GM23248 (cell line): ENCODE measurements at regions not wholly inside any gene's neighbourhood (a gene's known extent, or its start where the extent isn't known, plus 50 kb on each side); places are given as distances from the start of the nearest gene placed in this dataset.

Experiments used
- DNase-seq: peaks from one replicate; pipeline ENCODE4 v3.0.0-alpha.2; 2015
- H2AFZ ChIP-seq: fragments of 200-600 bp; sonication (generic); 2 replicates; pipeline ENCODE4 v1.6.1; 2016; ENCODE audit warnings: antibody characterized with exemption
- H3F3A ChIP-seq: fragments of 200-600 bp; sonication (generic); 2 replicates; pipeline ENCODE4 v1.6.1; 2016; ENCODE audit warnings: mild to moderate bottlenecking, antibody characterized with exemption, mixed run types; ENCODE audit not compliant: insufficient read depth
- H3K27ac ChIP-seq: fragments of 200-600 bp; sonication (generic); 2 replicates; pipeline ENCODE4 v1.5.1; 2016; ENCODE audit warnings: mild to moderate bottlenecking
- H3K27me3 ChIP-seq: fragments of 200-600 bp; sonication (generic); replicated peaks from 2 replicates; pipeline ENCODE4 v1.6.1; 2016; ENCODE audit warnings: mild to moderate bottlenecking; ENCODE audit not compliant: insufficient read depth
- H3K36me3 ChIP-seq: fragments of 200-600 bp; sonication (generic); 2 replicates; pipeline ENCODE4 v1.6.1; 2016; ENCODE audit warnings: low read depth, mild to moderate bottlenecking
- H3K4me1 ChIP-seq: fragments of 200-600 bp; sonication (generic); 2 replicates; pipeline ENCODE4 v1.6.1; 2016; ENCODE audit warnings: mild to moderate bottlenecking; ENCODE audit not compliant: insufficient read depth
- H3K4me2 ChIP-seq: fragments of 200-600 bp; sonication (generic); one replicate; pipeline ENCODE4 v1.6.1; 2016; ENCODE audit warnings: mild to moderate bottlenecking; ENCODE audit not compliant: unreplicated experiment
- H3K4me3 ChIP-seq: fragments of 200-600 bp; sonication (generic); 2 replicates; pipeline ENCODE4 v1.5.1; 2016; ENCODE audit warnings: mild to moderate bottlenecking
- H3K79me2 ChIP-seq: fragments of 200-600 bp; sonication (generic); 2 replicates; pipeline ENCODE4 v1.6.1; 2016; ENCODE audit warnings: mild to moderate bottlenecking; ENCODE audit not compliant: insufficient read depth
- H3K9ac ChIP-seq: fragments of 200-600 bp; sonication (generic); 2 replicates; pipeline ENCODE4 v1.6.1; 2016; ENCODE audit warnings: mild to moderate bottlenecking
- H3K9me2 ChIP-seq: fragments of 200-600 bp; sonication (generic); 2 replicates; pipeline ENCODE4 v1.6.1; 2016; ENCODE audit warnings: mixed run types, mild to moderate bottlenecking, moderate library complexity; ENCODE audit not compliant: insufficient read depth
- H3K9me3 ChIP-seq: fragments of 200-600 bp; sonication (generic); one replicate; pipeline ENCODE4 v1.6.1; 2017; ENCODE audit warnings: low read depth
- H4K20me1 ChIP-seq: fragments of 200-600 bp; sonication (generic); 2 replicates; pipeline ENCODE4 v1.6.0; 2016; ENCODE audit not compliant: insufficient read depth
- EZH2 ChIP-seq: fragments of 200-600 bp; sonication (generic); IDR thresholded peaks from 2 replicates; pipeline ENCODE4 v1.6.1; 2018; ENCODE audit warnings: antibody characterized with exemption, mild to moderate bottlenecking; ENCODE audit not compliant: insufficient read depth, poor library complexity, severe bottlenecking
- EZH2phosphoT487 ChIP-seq: fragments of 200-600 bp; sonication (generic); IDR thresholded peaks from 2 replicates; pipeline ENCODE4 v1.6.1; 2018; ENCODE audit warnings: antibody characterized with exemption, moderate library complexity, mild to moderate bottlenecking, low read depth; ENCODE audit not compliant: insufficient read depth
- WGBS, 2 experiments: methylation state at CpG; one replicate each; pipeline ENCODE4 v1.1.6; 2015 to 2017; ENCODE audit warnings: low lambda C conversion rate in 2 of 2, low coverage in 1 of 2; ENCODE audit errors: missing lambda C conversion rate in 2 of 2; 5-methylcytosine and 5-hydroxymethylcytosine counted together
- in situ Hi-C: fragments of 300-500 bp; cut with MboI; formaldehyde crosslinking; loops from 2 replicates; pipeline ENCODE4 v1.15.0; 2020

DNA sequence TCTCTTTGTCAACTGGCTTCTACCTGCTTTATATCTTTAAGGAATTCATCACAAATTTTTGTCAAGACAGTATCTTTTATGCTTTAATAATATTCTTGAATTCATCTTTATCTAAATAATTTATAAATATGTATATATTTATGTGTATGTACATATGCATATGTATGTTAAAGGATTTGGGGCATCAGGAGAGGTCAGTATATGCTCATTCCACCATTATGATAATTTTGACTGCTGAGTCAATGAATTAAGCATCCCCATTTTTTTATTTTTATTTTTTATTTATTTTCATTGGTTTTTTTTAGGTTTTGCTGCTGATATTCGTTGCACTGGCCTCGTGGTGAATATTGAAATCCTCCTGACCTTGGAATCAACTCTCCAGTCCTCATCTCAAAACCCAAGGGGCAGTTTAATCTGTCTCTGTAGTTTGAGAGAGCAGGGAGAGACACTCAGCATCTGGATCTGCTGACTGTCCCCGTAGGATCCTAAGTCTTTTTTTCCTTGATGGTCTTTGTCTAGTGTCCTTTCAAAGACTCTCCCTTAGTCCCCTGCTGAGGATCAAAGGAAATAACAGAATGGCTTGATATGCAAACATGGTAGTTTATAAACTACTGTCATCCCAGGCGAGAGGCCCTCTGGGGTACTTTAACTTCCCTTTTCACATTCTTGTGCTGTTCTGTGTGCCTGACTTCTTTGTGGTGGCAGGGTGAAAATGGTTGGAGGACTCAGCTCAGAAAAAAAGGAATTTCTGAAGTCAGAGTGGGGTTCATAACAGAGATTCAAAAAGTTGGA is 218.7 kb downstream of the DIO2 start:
- Histone ChIP-seq H3K27ac (no peak overlapping the region), H3K79me2 (no peaks in the 10 kb centered on the region), H4K20me1 (no peaks in the 10 kb centered on the region), H3K9me3 (no peaks in the 10 kb centered on the region), H3K27me3 (no peaks in the 10 kb centered on the region), H3K36me3 (no peaks in the 10 kb centered on the region), H3K9me2 (no peaks in the 10 kb centered on the region), H3K9ac (no peak overlapping the region), H3K4me1 (no peaks in the 10 kb centered on the region), H3F3A (no peaks in the 10 kb centered on the region), H3K4me2 (no peak overlapping the region), H3K4me3 (no peak overlapping the region), H2AFZ (no peak overlapping the region)
- 12 to 15% methylated on average over 4 of the region's 4 CpGs for WGBS, 2 experiments
- in situ Hi-C loops = no loop called here
- no peak for TF ChIP-seq EZH2phosphoT487
- no peak for TF ChIP-seq EZH2
- no peak for DNase-seq

DNA sequence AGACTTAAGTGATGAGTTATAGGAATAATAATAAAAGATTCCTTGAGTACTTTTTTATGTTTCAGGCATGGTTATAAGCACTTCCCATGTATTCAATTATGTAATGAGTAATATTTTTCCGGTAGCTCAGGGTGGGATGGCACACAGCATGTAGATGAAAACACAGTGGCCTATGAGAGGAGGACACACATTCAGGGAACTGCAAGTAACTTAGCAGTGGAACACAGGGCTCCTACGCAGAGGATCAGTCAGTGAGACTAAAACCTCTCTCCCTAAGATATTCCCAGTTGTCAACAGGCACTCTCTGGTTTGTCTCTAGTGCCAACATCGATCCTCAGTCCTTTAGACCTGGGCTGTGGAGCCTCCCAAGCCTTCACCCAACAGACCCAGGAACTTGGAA is 219.4 kb downstream of the DIO2 start:
- no peaks in the 10 kb centered on the region for H3K36me3 ChIP-seq
- TF ChIP-seq EZH2 = no peak
- no peak for TF ChIP-seq EZH2phosphoT487
- DNase-seq = no peak
- H4K20me1 ChIP-seq = no peaks in the 10 kb centered on the region
- H3K4me1 ChIP-seq = no peaks in the 10 kb centered on the region
- 31 to 38% methylated on average over 3 of the region's 3 CpGs for WGBS, 2 experiments
- no peaks in the 10 kb centered on the region for H3K79me2 ChIP-seq
- H3K4me3 ChIP-seq = no peak overlapping the region
- no peak overlapping the region for H3K27ac ChIP-seq
- H3K27me3 ChIP-seq = no peaks in the 10 kb centered on the region
- H3K9me3 ChIP-seq = no peaks in the 10 kb centered on the region
- in situ Hi-C loops = no loop called here
- no peak overlapping the region for H2AFZ ChIP-seq
- no peak overlapping the region for H3K9ac ChIP-seq
- H3K4me2 ChIP-seq = no peak overlapping the region
- no peaks in the 10 kb centered on the region for H3F3A ChIP-seq
- no peaks in the 10 kb centered on the region for H3K9me2 ChIP-seq

DNA sequence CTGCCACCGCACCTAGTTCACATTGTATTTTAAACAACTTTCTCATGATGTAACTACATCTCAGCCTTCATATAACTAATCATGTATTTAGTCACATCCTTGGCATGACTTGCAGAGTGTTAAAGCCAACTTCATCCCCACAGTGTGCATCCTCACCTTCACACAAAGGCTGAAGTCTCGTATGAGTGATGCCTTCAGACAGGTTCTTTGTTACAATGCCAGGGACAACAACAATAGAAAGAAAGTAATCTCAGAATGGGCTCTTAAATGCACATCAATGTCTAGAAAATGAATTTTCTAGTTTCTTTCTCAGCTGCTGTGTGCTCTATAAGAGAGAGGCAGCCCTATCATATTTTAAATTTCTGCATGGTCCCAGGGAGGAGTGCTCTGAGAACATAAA is 221.3 kb downstream of the DIO2 start:
- Histone ChIP-seq H3F3A (no peaks in the 10 kb centered on the region), H4K20me1 (no peaks in the 10 kb centered on the region), H3K9ac (no peak overlapping the region), H3K4me3 (no peak overlapping the region), H3K27me3 (no peaks in the 10 kb centered on the region), H3K36me3 (no peaks in the 10 kb centered on the region), H3K9me2 (no peaks in the 10 kb centered on the region), H3K9me3 (no peaks in the 10 kb centered on the region), H3K4me1 (no peaks in the 10 kb centered on the region), H3K27ac (no peak overlapping the region), H2AFZ (no peak overlapping the region), H3K4me2 (no peak overlapping the region), H3K79me2 (no peaks in the 10 kb centered on the region)
- TF ChIP-seq EZH2 = no peak
- TF ChIP-seq EZH2phosphoT487 = no peak
- DNase-seq = no peak
- in situ Hi-C loops = no loop called here
- WGBS, 2 experiments = 26 to 28% methylated on average over 2 of the region's 2 CpGs

DNA sequence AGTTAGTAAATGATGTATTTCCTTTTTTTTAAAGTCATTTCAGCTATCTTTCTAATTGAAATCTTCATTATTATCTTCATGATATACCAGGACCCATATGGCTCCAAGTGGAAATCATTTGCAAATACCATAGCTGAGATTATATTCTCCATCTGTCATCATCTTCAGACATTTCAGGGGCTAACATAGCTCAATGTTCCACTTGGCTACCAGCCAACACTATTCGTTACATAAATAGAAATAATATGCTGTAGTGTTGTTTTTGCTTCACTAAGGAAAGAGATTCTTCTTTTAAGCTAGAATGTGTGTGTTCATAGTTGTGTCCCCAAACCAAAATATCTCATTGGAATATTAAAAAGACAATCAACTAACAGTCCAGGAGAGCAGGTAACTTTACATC is 225.1 kb downstream of the DIO2 start:
- TF ChIP-seq EZH2phosphoT487 (no peak), EZH2 (no peak)
- Histone ChIP-seq H3K4me1 (no peaks in the 10 kb centered on the region), H2AFZ (no peak overlapping the region), H3K27me3 (no peaks in the 10 kb centered on the region), H4K20me1 (no peaks in the 10 kb centered on the region; the same call in 1 of the 2 replicates), H3F3A (no peaks in the 10 kb centered on the region), H3K4me3 (no peak overlapping the region), H3K4me2 (no peak overlapping the region), H3K27ac (no peak overlapping the region), H3K79me2 (no peaks in the 10 kb centered on the region), H3K9me2 (no peaks in the 10 kb centered on the region), H3K9ac (no peak overlapping the region), H3K36me3 (no peaks in the 10 kb centered on the region), H3K9me3 (no peaks in the 10 kb centered on the region)
- DNase-seq = no peak
- in situ Hi-C loops = no loop called here
- WGBS, 2 experiments = 43 to 52% methylated on average over 1 of the region's 1 CpG

DNA sequence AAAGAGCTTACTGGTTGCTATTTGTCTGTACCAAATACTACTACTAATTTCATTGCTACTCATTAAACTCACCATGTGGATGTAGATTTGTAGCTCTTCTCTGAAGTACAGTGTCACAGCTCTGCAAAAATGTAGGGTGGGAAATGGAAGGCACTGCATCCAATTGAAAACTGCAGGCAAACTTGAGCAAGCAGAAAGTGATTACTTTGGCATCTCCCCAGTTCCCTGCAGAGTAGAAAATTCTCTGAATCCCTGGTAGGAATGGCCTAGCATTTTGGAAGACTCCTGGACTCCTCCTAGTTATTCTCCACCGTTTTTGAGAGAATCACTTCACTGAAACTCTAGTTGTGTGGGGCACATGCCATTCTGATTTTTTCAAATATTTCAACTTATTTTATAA is 239.1 kb downstream of the DIO2 start:
- no peaks in the 10 kb centered on the region for H3K79me2 ChIP-seq

More for the DNA sequence above, 239.1 kb downstream of the DIO2 start:
- TF ChIP-seq EZH2 (no peak), EZH2phosphoT487 (no peak)
- no peaks in the 10 kb centered on the region for H3K9me3 ChIP-seq
- WGBS, 2 experiments = 3 to 14% methylated on average over 1 of the region's 1 CpG
- H3K9ac ChIP-seq = no peak overlapping the region
- H3K9me2 ChIP-seq = no peaks in the 10 kb centered on the region
- H4K20me1 ChIP-seq = no peaks in the 10 kb centered on the region
- in situ Hi-C loops = no loop called here
- no peak overlapping the region for H3K4me3 ChIP-seq
- no peak overlapping the region for H2AFZ ChIP-seq
- H3F3A ChIP-seq = no peaks in the 10 kb centered on the region
- no peaks in the 10 kb centered on the region for H3K36me3 ChIP-seq
- no peak overlapping the region for H3K4me2 ChIP-seq
- no peaks in the 10 kb centered on the region for H3K27me3 ChIP-seq
- DNase-seq = no peak
- H3K4me1 ChIP-seq = 0 out of 2 replicates have a peak, but pooled peaks cover 6% of the 10 kb centered on the region
- no peak overlapping the region for H3K27ac ChIP-seq
